ENCODE measurements at regions not wholly inside any gene's neighbourhood (a gene's known extent, or its start where the extent isn't known, plus 50 kb on each side); places are given as distances from the start of the nearest gene placed in this dataset.

- TF ChIP-seq EP300 (IDR thresholded peaks at IDR 0.05; ENCODE audit: borderline replicate concordance in 1 of 2, control insufficient read depth in 1 of 2, low read depth in 2 of 2, low read length in 2 of 2), result no peak
- TF ChIP-seq ESRRA (IDR thresholded peaks at IDR 0.05; ENCODE audit: low read length), result no peak
Measured at GRCh38 chrX:80139564-80139963, 125.0 kb downstream of the TBX22 start (continued).

- no peak for FAIRE-seq
- TF ChIP-seq NBN (IDR thresholded peaks at IDR 0.05) (no peak), BRCA1 (IDR thresholded peaks at IDR 0.05; ENCODE audit: low read depth, low read length) (no peak), ATF3 (IDR thresholded peaks at IDR 0.05; ENCODE audit: borderline replicate concordance, extremely low read depth, low read depth, low read length) (no peak), IRF3 (IDR thresholded peaks at IDR 0.05) (no peak), CUX1 (IDR thresholded peaks at IDR 0.05; ENCODE audit: insufficient replicate concordance, low read depth, low read length) (no peak), ZBTB40 (IDR thresholded peaks at IDR 0.05; ENCODE audit: borderline replicate concordance) (no peak), MXI1 (IDR thresholded peaks at IDR 0.05; ENCODE audit: low read depth, low read length) (no peak), BCL3 (IDR thresholded peaks at IDR 0.05; ENCODE audit: borderline replicate concordance, insufficient read depth, low read depth, low read length, poor library complexity, severe bottlenecking) (no peak)
Measured at GRCh38 chrX:80170581-80170980, 156.0 kb downstream of the TBX22 start.

More at GRCh38 chrX:80170581-80170980, 156.0 kb downstream of the TBX22 start:
- DNase-seq (ENCODE audit: low read depth, low spot score) (no peak), ATAC-seq (no peak)
- H2AFZ ChIP-seq (ENCODE audit: control insufficient read depth, low read depth, low read length), result no peak overlapping the region
- H3K79me2 ChIP-seq (ENCODE audit: control insufficient read depth, insufficient read depth, low read length), result no peaks in the 10 kb centered on the region
- SMC1A ChIA-PET (ENCODE audit: uncharacterized antibody, unreplicated experiment), result no interaction called here
- H3K4me2 ChIP-seq (ENCODE audit: control insufficient read depth, insufficient read depth), result no peak overlapping the region
- H3K4me1 ChIP-seq (ENCODE audit: control insufficient read depth, insufficient read depth, low read length), result no peaks in the 10 kb centered on the region
- POLR2A ChIA-PET, result no interaction called here
- no peak overlapping the region for H3K27ac ChIP-seq (ENCODE audit: control insufficient read depth, insufficient read depth)
- H3K4me3 ChIP-seq, result no peak overlapping the region
- no peaks in the 10 kb centered on the region for H3K9me3 ChIP-seq (replicated peaks; ENCODE audit: control insufficient read depth, insufficient read depth, low read length)
- no peak overlapping the region for H3K9ac ChIP-seq (ENCODE audit: control insufficient read depth, insufficient read depth, low read length)
- no peaks in the 10 kb centered on the region for H3K36me3 ChIP-seq (ENCODE audit: control insufficient read depth in 2 of 2, insufficient read depth in 2 of 2, low read length in 1 of 2)
- BruUV-seq (replicated peaks), result no TSS peak
- no peaks in the 10 kb centered on the region for H4K20me1 ChIP-seq (ENCODE audit: control insufficient read depth, insufficient read depth)
- RAD21 ChIA-PET (ENCODE audit: unreplicated experiment), result no interaction called here
- in situ Hi-C loops (cut with MboI) (no loop called here), intact Hi-C loops (cut with micrococcal nuclease; ENCODE audit: unreplicated experiment) (no loop called here)
- H3K27me3 ChIP-seq (replicated peaks in 1 of 2; ENCODE audit: control insufficient read depth in 2 of 2, insufficient read depth in 2 of 2, low read length in 1 of 2), result no peaks in the 10 kb centered on the region
- CTCF ChIA-PET, result no interaction called here
- 14% methylated on average over 3 of the region's 3 CpGs for WGBS (ENCODE audit: insufficient coverage, insufficient replicate concordance, low lambda C conversion rate, missing lambda C conversion rate)

Data from GM12878 (cell line).